ENCODE measurements at regions not wholly inside any gene's neighbourhood (a gene's known extent, or its start where the extent isn't known, plus 50 kb on each side); places are given as distances from the start of the nearest gene placed in this dataset.

DNA sequence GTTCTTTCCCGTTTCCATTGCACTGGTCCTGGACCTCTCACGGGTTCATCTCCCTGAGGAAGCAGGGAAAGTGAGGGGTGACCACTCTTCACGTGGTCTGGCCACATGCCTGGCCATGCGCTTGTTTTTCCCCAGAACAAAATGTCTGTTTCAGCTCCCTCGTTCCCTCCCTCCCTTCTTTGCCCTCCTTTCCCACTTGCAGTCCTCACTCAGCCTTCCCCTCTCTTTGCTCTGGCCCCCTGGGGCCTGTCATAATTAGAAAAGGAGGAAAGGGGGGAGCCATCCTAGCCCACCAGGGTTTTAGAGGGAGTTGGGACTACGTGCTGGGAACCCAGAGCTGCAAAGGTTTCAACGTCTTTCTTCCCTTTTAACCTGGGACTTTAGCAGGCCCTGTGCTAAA lies 52.8 kb upstream of the CADM1 start:
- H3K27me3 Mint-ChIP-seq: no peaks in the 10 kb centered on the region
- H3K4me3 Mint-ChIP-seq: no peak overlapping the region
- ATAC-seq (no peak), DNase-seq (no peak)
- no peaks in the 10 kb centered on the region for H3K4me1 Mint-ChIP-seq
- no peaks in the 10 kb centered on the region for H3K9me3 Mint-ChIP-seq
- no peak overlapping the region for H3K27ac Mint-ChIP-seq

DNA sequence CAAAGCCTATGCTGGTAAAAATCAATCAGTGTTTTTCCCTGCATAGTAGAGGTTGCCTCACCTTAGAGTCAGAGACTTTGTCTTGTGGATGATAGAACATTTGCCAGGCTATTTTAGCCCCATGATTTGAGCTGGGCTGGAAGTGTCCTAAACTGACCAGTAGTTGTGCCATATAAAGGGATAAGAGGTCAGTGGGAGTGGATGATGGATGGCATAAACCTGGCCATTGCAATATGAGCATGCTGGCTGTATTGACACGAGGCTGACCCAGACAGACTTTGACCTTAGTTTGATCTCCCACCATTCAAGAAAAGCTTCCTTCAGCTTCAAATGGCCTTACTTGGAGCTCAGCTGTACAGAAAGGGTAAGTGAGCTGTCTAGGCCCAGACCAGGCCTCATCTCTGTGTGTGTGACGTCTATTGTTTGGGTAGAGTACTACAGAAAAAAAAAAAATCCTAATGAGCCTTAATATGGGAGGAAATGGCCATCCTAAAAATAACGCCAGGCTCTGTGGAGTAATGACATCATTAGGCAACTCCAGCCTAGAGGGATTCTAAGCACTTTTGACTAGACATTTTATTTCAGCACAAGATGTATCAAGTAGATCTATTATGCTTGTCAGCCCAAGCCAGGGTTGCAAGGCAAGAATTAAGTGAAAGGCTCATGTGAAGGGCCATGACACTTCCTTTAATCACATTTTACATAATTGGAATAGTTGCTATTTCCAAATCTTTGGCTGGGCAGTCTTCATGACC lies 51.3 kb upstream of the CADM1 start:
- H3K27ac Mint-ChIP-seq: no peak overlapping the region
- ATAC-seq (no peak), DNase-seq (no peak)
- no peaks in the 10 kb centered on the region for H3K27me3 Mint-ChIP-seq
- no peaks in the 10 kb centered on the region for H3K4me1 Mint-ChIP-seq
- no peaks in the 10 kb centered on the region for H3K9me3 Mint-ChIP-seq
- no peak overlapping the region for H3K4me3 Mint-ChIP-seq
